ENCODE measurements at regions not wholly inside any gene's neighbourhood (a gene's known extent, or its start where the extent isn't known, plus 50 kb on each side); places are given as distances from the start of the nearest gene placed in this dataset.

DNA sequence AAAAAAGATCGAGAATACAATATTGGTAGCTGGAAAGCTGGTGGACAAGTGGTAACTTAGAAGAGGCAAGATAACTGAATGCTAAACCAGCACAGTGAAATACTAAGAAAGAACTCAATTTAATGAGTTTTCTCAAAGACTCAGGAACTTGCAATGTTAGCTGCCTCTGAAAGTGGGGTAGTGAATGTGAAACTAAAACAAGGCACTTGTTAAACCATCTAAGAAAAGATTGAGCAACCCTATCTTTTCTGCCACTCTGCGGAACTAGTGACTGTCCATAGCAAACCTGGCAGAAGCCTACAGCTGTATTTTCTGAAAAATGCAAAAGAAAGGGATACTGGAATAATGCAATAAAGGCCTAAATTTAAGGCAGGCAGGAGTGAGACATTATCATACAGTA lies 1574.4 kb upstream of the PRR20A start:
- Histone ChIP-seq H3K36me3 (ENCODE audit: control insufficient read depth in 4 of 4, insufficient read depth in 3 of 4, low read depth in 1 of 4, low read length in 3 of 4) (no peaks in the 10 kb centered on the region), H3K9ac (ENCODE audit: low read depth in 1 of 2, low read length in 2 of 2) (no peak overlapping the region), H3K4me1 (ENCODE audit: control insufficient read depth in 4 of 4, insufficient read depth in 4 of 4, low read length in 3 of 4) (no peaks in the 10 kb centered on the region), H3K27ac (ENCODE audit: low read depth in 1 of 2, low read length in 2 of 2) (no peak overlapping the region), H3K9me3 (ENCODE audit: control insufficient read depth in 4 of 4, low read length in 3 of 4) (no peaks in the 10 kb centered on the region), H3K4me3 (ENCODE audit: low read depth in 1 of 3, low read length in 3 of 3) (no peak overlapping the region), H3K27me3 (ENCODE audit: control insufficient read depth in 4 of 4, insufficient read depth in 4 of 4, low read length in 3 of 4) (no peaks in the 10 kb centered on the region)
- 83% methylated on average over 2 of the region's 2 CpGs for WGBS
- DNase-seq (ENCODE audit: low spot score), result no peak
- TF ChIP-seq CTCF (IDR thresholded peaks at IDR 0.05; ENCODE audit: low read depth, low read length, missing input control) (no peak), GABPA (IDR thresholded peaks at IDR 0.05 in 1 of 2, conservative IDR thresholded peaks at IDR 0.05 in 1 of 2) (no peak), ATF3 (IDR thresholded peaks at IDR 0.05) (no peak), HNF4A (conservative IDR thresholded peaks at IDR 0.05) (no peak), TAF1 (conservative IDR thresholded peaks at IDR 0.05) (no peak)
- TF ChIP-seq, protein P1, sequence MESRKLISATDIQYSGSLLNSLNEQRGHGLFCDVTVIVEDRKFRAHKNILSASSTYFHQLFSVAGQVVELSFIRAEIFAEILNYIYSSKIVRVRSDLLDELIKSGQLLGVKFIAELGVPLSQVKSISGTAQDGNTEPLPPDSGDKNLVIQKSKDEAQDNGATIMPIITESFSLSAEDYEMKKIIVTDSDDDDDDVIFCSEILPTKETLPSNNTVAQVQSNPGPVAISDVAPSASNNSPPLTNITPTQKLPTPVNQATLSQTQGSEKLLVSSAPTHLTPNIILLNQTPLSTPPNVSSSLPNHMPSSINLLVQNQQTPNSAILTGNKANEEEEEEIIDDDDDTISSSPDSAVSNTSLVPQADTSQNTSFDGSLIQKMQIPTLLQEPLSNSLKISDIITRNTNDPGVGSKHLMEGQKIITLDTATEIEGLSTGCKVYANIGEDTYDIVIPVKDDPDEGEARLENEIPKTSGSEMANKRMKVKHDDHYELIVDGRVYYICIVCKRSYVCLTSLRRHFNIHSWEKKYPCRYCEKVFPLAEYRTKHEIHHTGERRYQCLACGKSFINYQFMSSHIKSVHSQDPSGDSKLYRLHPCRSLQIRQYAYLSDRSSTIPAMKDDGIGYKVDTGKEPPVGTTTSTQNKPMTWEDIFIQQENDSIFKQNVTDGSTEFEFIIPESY (IDR thresholded peaks at IDR 0.05), result no peak

GRCh38 chr13:55566779-55567178 lies 1573.9 kb upstream of the PRR20A start:
- 86% methylated on average over 3 of the region's 3 CpGs for WGBS
- Histone ChIP-seq H3K27me3 (ENCODE audit: control insufficient read depth in 4 of 4, insufficient read depth in 4 of 4, low read length in 3 of 4) (no peaks in the 10 kb centered on the region), H3K4me1 (ENCODE audit: control insufficient read depth in 4 of 4, insufficient read depth in 4 of 4, low read length in 3 of 4) (no peaks in the 10 kb centered on the region), H3K27ac (ENCODE audit: low read depth in 1 of 2, low read length in 2 of 2) (no peak overlapping the region), H3K9ac (ENCODE audit: low read depth in 1 of 2, low read length in 2 of 2) (no peak overlapping the region), H3K9me3 (ENCODE audit: control insufficient read depth in 4 of 4, low read length in 3 of 4) (no peaks in the 10 kb centered on the region), H3K36me3 (ENCODE audit: control insufficient read depth in 4 of 4, insufficient read depth in 3 of 4, low read depth in 1 of 4, low read length in 3 of 4) (no peaks in the 10 kb centered on the region), H3K4me3 (ENCODE audit: low read depth in 1 of 3, low read length in 3 of 3) (no peak overlapping the region)
- no peak for DNase-seq (ENCODE audit: low spot score)
- no peak for TF ChIP-seq JUND (IDR thresholded peaks at IDR 0.05)
- TF ChIP-seq FOXA2 (IDR thresholded peaks at IDR 0.05), result no peak
- TF ChIP-seq RAD21 (IDR thresholded peaks at IDR 0.05), result no peak
- no peak for TF ChIP-seq CTCF (IDR thresholded peaks at IDR 0.05; ENCODE audit: low read depth, low read length, missing input control)
- TF ChIP-seq NR2F2 (IDR thresholded peaks at IDR 0.05), result no peak
- TF ChIP-seq RXRA (IDR thresholded peaks at IDR 0.05), result no peak
- TF ChIP-seq, protein P2, sequence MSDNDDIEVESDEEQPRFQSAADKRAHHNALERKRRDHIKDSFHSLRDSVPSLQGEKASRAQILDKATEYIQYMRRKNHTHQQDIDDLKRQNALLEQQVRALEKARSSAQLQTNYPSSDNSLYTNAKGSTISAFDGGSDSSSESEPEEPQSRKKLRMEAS (IDR thresholded peaks at IDR 0.05), result no peak
- TF ChIP-seq, protein P1 (IDR thresholded peaks at IDR 0.05), result no peak
- TF ChIP-seq HNF4A (conservative IDR thresholded peaks at IDR 0.05), result no peak
- no peak for TF ChIP-seq EGR1 (IDR thresholded peaks at IDR 0.05; ENCODE audit: low read depth in 2 of 2)
- no peak for TF ChIP-seq SP1 (IDR thresholded peaks at IDR 0.05)
- no peak for TF ChIP-seq REST (IDR thresholded peaks at IDR 0.05)
